GM12878 (cell line): ENCODE measurements at regions not wholly inside any gene's neighbourhood (a gene's known extent, or its start where the extent isn't known, plus 50 kb on each side); places are given as distances from the start of the nearest gene placed in this dataset.

ENCODE experiments used
- ATAC-seq: fragments of 200-7000 bp; cut with Tn5 transposase; 3 replicates; pipeline ENCODE4 v1.9.1; 2020; ENCODE audit warnings: mild to moderate bottlenecking, moderate library complexity
- BruUV-seq: library from RNA; stranded (reverse); fragments of 400-500 nt; replicated peaks from 2 replicates; lab custom pipeline; 2021; lab: Mats Ljungman, UMichigan
- CTCF ChIA-PET: fragments of 300-600 bp; sonication (Branson Sonifier 250); formaldehyde crosslinking; extraction: SDS; loops from one replicate; lab custom pipeline; 2021; ENCODE audit warnings: inconsistent platforms; lab: Yijun Ruan, JAX
- POLR2A ChIA-PET: fragments of 350-600 bp; formaldehyde crosslinking; extraction: SDS; loops from one replicate; lab custom pipeline; 2021; ENCODE audit warnings: inconsistent platforms; lab: Charles Lee
- RAD21 ChIA-PET: fragments of 300-600 bp; sonication (Branson Sonifier 250); formaldehyde crosslinking; loops from one replicate; lab custom pipeline; 2023; ENCODE audit warnings: antibody characterized with exemption; ENCODE audit not compliant: unreplicated experiment; lab: Charles Lee
- SMC1A ChIA-PET: fragments of 300-600 bp; sonication (Branson Sonifier 250); formaldehyde crosslinking; loops from one replicate; lab custom pipeline; 2023; ENCODE audit not compliant: unreplicated experiment, uncharacterized antibody; lab: Charles Lee
- DNase-seq: peaks from one replicate; pipeline ENCODE4 v3.0.0-alpha.2; 2011; ENCODE audit warnings: low read depth, low spot score
- FAIRE-seq: peaks from 3 replicates; lab custom pipeline; 2011; peaks lifted over from hg19 to GRCh38; lab: Jason Lieb, UNC
- H2AFZ ChIP-seq: 2 replicates; pipeline ENCODE4 v1.6.0; 2011; ENCODE audit warnings: low read depth, low read length, control low read depth; ENCODE audit not compliant: control insufficient read depth
- H3K27ac ChIP-seq: 2 replicates; pipeline ENCODE4 v1.5.1; 2011; ENCODE audit warnings: control low read depth; ENCODE audit not compliant: control insufficient read depth, insufficient read depth
- H3K27me3 ChIP-seq, 2 experiments: replicated peaks in 1 of 2; 2 replicates each; pipeline versions ENCODE4 v1.6.0 to v1.6.1; 2011; ENCODE audit warnings: low read length in 1 of 2; ENCODE audit not compliant: control insufficient read depth in 2 of 2, insufficient read depth in 2 of 2
- H3K36me3 ChIP-seq, 2 experiments: 2 replicates each; pipeline ENCODE4 v1.5.1; 2011; ENCODE audit warnings: low read length in 1 of 2; ENCODE audit not compliant: control insufficient read depth in 2 of 2, insufficient read depth in 2 of 2
- H3K4me1 ChIP-seq: 2 replicates; pipeline ENCODE4 v1.6.1; 2011; ENCODE audit warnings: mild to moderate bottlenecking, low read length, moderate library complexity, mixed read lengths; ENCODE audit not compliant: control insufficient read depth, insufficient read depth
- H3K4me2 ChIP-seq: 2 replicates; pipeline ENCODE4 v1.6.0; 2011; ENCODE audit warnings: control low read depth; ENCODE audit not compliant: control insufficient read depth, insufficient read depth
- H3K4me3 ChIP-seq: fragments of 200-600 bp; sonication (generic); 2 replicates; pipeline ENCODE4 v1.5.1; 2016
- H3K79me2 ChIP-seq: 2 replicates; pipeline ENCODE4 v1.6.0; 2011; ENCODE audit warnings: low read length; ENCODE audit not compliant: control insufficient read depth, insufficient read depth
- H3K9ac ChIP-seq: 2 replicates; pipeline ENCODE4 v1.8.0; 2011; ENCODE audit warnings: low read length, control low read depth, mixed read lengths; ENCODE audit not compliant: control insufficient read depth, insufficient read depth
- H3K9me3 ChIP-seq: replicated peaks from 3 replicates; pipeline ENCODE4 v1.5.1; 2011; ENCODE audit warnings: mild to moderate bottlenecking, low read length; ENCODE audit not compliant: control insufficient read depth, insufficient read depth
- H4K20me1 ChIP-seq: 2 replicates; pipeline ENCODE4 v1.6.0; 2011; ENCODE audit not compliant: control insufficient read depth, insufficient read depth
- BACH1 ChIP-seq: fragments of 450-650 bp; IDR thresholded peaks from 2 replicates; pipeline ENCODE4 v1.6.1; 2017; ENCODE audit warnings: mild to moderate bottlenecking, borderline replicate concordance
- CBX3 ChIP-seq: fragments of 200-600 bp; sonication (generic); IDR thresholded peaks from 2 replicates; pipeline ENCODE4 v1.6.1; 2016; ENCODE audit warnings: low read depth, borderline replicate concordance
- CBX5 ChIP-seq: sonication (generic); IDR thresholded peaks from 2 replicates; pipeline ENCODE4 v1.6.1; 2016; ENCODE audit warnings: low read depth, moderate library complexity, mild to moderate bottlenecking, inconsistent platforms
- CREB1 ChIP-seq: IDR thresholded peaks from 2 replicates; pipeline ENCODE4 v1.6.1; 2012; ENCODE audit warnings: low read depth, mild to moderate bottlenecking, inconsistent platforms
- EED ChIP-seq: sonication (generic); IDR thresholded peaks from 2 replicates; pipeline ENCODE4 v1.6.1; 2016; ENCODE audit warnings: antibody characterized with exemption, low read depth
- EGR1 ChIP-seq, 2 experiments: IDR thresholded peaks; 1 replicate in 1 of 2; 2 replicates in 1 of 2; pipeline ENCODE4 v1.6.1; 2011 to 2012; ENCODE audit warnings: low read depth in 2 of 2, low read length in 2 of 2, borderline replicate concordance in 1 of 2, mild to moderate bottlenecking in 1 of 2, moderate library complexity in 1 of 2
- ESRRA ChIP-seq: IDR thresholded peaks from 2 replicates; pipeline ENCODE4 v1.6.1; 2012; ENCODE audit warnings: mild to moderate bottlenecking, low read length, improper control_type of control experiment
- MYC ChIP-seq: IDR thresholded peaks from 2 replicates; pipeline ENCODE4 v1.6.1; 2011; ENCODE audit warnings: mild to moderate bottlenecking, low read length, moderate library complexity, inconsistent platforms; ENCODE audit not compliant: insufficient read depth, insufficient replicate concordance, insufficient read length, severe bottlenecking
- NRF1 ChIP-seq: conservative IDR thresholded peaks from 2 replicates; pipeline ENCODE4 v1.6.1; 2011; ENCODE audit warnings: mild to moderate bottlenecking, low read depth, low read length, improper control_type of control experiment
- POLR2AphosphoS2 ChIP-seq: IDR thresholded peaks from 2 replicates; pipeline ENCODE4 v1.6.1; 2011; ENCODE audit warnings: low read depth, mild to moderate bottlenecking, low read length, improper control_type of control experiment, moderate library complexity
- POLR2AphosphoS5 ChIP-seq: IDR thresholded peaks from 2 replicates; pipeline ENCODE4 v1.6.1; 2011; ENCODE audit warnings: mild to moderate bottlenecking, low read length, inconsistent platforms
- RAD51 ChIP-seq: fragments of 450-650 bp; IDR thresholded peaks from 2 replicates; pipeline ENCODE4 v1.6.1; 2016; ENCODE audit warnings: moderate library complexity, mild to moderate bottlenecking, inconsistent platforms
- SUPT20H ChIP-seq: IDR thresholded peaks from 2 replicates; pipeline ENCODE4 v1.6.1; 2011; ENCODE audit warnings: low read depth, mild to moderate bottlenecking, low read length, moderate library complexity, borderline replicate concordance; ENCODE audit not compliant: control insufficient read depth
- TARDBP ChIP-seq: IDR thresholded peaks from 2 replicates; pipeline ENCODE4 v1.6.1; 2016; ENCODE audit warnings: borderline replicate concordance
- TBL1XR1 ChIP-seq: IDR thresholded peaks from 2 replicates; pipeline ENCODE4 v1.6.1; 2012; ENCODE audit warnings: low read depth, low read length, improper control_type of control experiment
- ZNF622 ChIP-seq: fragments of 450-650 bp; IDR thresholded peaks from 2 replicates; pipeline ENCODE4 v1.6.1; 2017; ENCODE audit warnings: mild to moderate bottlenecking, inconsistent platforms
- WGBS: methylation state at CpG from one replicate; pipeline ENCODE4 v1.1.6; 2016; ENCODE audit warnings: low lambda C conversion rate; ENCODE audit not compliant: insufficient replicate concordance, insufficient coverage; ENCODE audit errors: missing lambda C conversion rate; 5-methylcytosine and 5-hydroxymethylcytosine counted together
- in situ Hi-C: fragments of 300-500 bp; cut with MboI; formaldehyde crosslinking; loops from 9 replicates; pipeline ENCODE4 v1.14.3; 2018; ENCODE audit warnings: mixed read lengths
- intact Hi-C: fragments of 100-400 bp; cut with micrococcal nuclease; formaldehyde crosslinking; loops from one replicate; pipeline ENCODE4 v1.14.2; 2022; ENCODE audit not compliant: unreplicated experiment
- TF ChIP-seq, protein P1 (sequence below): fragments of 450-650 bp; conservative IDR thresholded peaks from 2 replicates; pipeline ENCODE4 v1.6.1; 2017; ENCODE audit warnings: mild to moderate bottlenecking, moderate library complexity
- TF ChIP-seq, protein P2 (sequence below): IDR thresholded peaks from 2 replicates; pipeline ENCODE4 v1.6.1; 2011; ENCODE audit warnings: borderline replicate concordance, low read depth, mild to moderate bottlenecking, moderate library complexity, low read length; ENCODE audit not compliant: insufficient read depth, poor library complexity, severe bottlenecking
- TF ChIP-seq, protein P3 (sequence below): fragments of 450-650 bp; IDR thresholded peaks from 2 replicates; pipeline ENCODE4 v1.6.1; 2017; ENCODE audit warnings: mild to moderate bottlenecking

DNA sequence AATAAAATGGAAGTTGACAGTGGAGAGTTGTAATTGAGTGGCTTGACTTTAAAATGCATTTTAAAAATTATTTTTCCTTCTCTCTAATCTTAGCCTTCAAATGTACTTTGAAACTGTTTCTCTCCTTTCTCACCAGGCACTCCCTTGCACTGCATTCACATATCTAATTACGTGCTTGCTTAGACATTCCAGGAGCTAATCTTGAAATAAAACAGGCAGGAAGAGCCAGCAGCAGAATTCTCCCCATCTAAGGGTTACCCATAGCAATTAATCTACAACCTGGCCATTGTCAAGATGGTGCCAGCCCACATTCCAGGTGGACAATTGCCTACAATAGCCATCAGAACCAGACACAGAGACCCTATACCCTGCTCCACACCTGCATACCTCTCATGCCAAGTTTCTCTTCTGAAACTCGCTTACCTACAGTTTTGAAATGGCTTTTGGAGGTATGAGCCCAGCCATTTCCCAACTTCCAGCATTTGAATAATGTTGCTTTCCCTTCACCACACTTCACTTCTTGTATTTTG is 167.6 kb upstream of the GJE1 start:
- no peaks in the 10 kb centered on the region for H3K79me2 ChIP-seq
- no peak for TF ChIP-seq TARDBP
- TF ChIP-seq, protein P1, sequence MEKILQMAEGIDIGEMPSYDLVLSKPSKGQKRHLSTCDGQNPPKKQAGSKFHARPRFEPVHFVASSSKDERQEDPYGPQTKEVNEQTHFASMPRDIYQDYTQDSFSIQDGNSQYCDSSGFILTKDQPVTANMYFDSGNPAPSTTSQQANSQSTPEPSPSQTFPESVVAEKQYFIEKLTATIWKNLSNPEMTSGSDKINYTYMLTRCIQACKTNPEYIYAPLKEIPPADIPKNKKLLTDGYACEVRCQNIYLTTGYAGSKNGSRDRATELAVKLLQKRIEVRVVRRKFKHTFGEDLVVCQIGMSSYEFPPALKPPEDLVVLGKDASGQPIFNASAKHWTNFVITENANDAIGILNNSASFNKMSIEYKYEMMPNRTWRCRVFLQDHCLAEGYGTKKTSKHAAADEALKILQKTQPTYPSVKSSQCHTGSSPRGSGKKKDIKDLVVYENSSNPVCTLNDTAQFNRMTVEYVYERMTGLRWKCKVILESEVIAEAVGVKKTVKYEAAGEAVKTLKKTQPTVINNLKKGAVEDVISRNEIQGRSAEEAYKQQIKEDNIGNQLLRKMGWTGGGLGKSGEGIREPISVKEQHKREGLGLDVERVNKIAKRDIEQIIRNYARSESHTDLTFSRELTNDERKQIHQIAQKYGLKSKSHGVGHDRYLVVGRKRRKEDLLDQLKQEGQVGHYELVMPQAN: no peak
- no peak for TF ChIP-seq CBX5
- no peak for TF ChIP-seq CBX3
- no peak for TF ChIP-seq POLR2AphosphoS2
- no peak for TF ChIP-seq EED
- TF ChIP-seq, protein P2, sequence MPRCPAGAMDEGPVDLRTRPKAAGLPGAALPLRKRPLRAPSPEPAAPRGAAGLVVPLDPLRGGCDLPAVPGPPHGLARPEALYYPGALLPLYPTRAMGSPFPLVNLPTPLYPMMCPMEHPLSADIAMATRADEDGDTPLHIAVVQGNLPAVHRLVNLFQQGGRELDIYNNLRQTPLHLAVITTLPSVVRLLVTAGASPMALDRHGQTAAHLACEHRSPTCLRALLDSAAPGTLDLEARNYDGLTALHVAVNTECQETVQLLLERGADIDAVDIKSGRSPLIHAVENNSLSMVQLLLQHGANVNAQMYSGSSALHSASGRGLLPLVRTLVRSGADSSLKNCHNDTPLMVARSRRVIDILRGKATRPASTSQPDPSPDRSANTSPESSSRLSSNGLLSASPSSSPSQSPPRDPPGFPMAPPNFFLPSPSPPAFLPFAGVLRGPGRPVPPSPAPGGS: no peak
- TF ChIP-seq, protein P3, sequence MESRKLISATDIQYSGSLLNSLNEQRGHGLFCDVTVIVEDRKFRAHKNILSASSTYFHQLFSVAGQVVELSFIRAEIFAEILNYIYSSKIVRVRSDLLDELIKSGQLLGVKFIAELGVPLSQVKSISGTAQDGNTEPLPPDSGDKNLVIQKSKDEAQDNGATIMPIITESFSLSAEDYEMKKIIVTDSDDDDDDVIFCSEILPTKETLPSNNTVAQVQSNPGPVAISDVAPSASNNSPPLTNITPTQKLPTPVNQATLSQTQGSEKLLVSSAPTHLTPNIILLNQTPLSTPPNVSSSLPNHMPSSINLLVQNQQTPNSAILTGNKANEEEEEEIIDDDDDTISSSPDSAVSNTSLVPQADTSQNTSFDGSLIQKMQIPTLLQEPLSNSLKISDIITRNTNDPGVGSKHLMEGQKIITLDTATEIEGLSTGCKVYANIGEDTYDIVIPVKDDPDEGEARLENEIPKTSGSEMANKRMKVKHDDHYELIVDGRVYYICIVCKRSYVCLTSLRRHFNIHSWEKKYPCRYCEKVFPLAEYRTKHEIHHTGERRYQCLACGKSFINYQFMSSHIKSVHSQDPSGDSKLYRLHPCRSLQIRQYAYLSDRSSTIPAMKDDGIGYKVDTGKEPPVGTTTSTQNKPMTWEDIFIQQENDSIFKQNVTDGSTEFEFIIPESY: no peak
- TF ChIP-seq TBL1XR1: no peak
- no peak for TF ChIP-seq ZNF622
- TF ChIP-seq SUPT20H: no peak
- no peak for TF ChIP-seq NRF1
- no peak for TF ChIP-seq MYC
- TF ChIP-seq EGR1 (IDR thresholded peaks at IDR 0.05; ENCODE audit: borderline replicate concordance in 1 of 2, low read depth in 2 of 2, low read length in 2 of 2): no peak
- TF ChIP-seq POLR2AphosphoS5: no peak
- no peak for TF ChIP-seq BACH1
- no peak for TF ChIP-seq CREB1
- no peak for TF ChIP-seq RAD51
- TF ChIP-seq ESRRA: no peak
- 5% methylated on average over 2 of the region's 2 CpGs for WGBS
- DNase-seq (no peak), FAIRE-seq (no peak), ATAC-seq (no peak)
- no peak overlapping the region for H3K4me2 ChIP-seq
- no peak overlapping the region for H3K4me3 ChIP-seq
- H2AFZ ChIP-seq: no peak overlapping the region
- in situ Hi-C loops (no loop called here), intact Hi-C loops (no loop called here)
- no peaks in the 10 kb centered on the region for H3K9me3 ChIP-seq
- H3K4me1 ChIP-seq: no peaks in the 10 kb centered on the region
- POLR2A ChIA-PET: no interaction called here
- H3K9ac ChIP-seq: no peak overlapping the region
- H3K27me3 ChIP-seq: no peaks in the 10 kb centered on the region
- RAD21 ChIA-PET: no interaction called here
- no peaks in the 10 kb centered on the region for H3K36me3 ChIP-seq
- no peak overlapping the region for H3K27ac ChIP-seq
- H4K20me1 ChIP-seq: no peaks in the 10 kb centered on the region
- no TSS peak for BruUV-seq
- SMC1A ChIA-PET: no interaction called here
- CTCF ChIA-PET: no interaction called here
